ENCODE measurements at regions not wholly inside any gene's neighbourhood (a gene's known extent, or its start where the extent isn't known, plus 50 kb on each side); places are given as distances from the start of the nearest gene placed in this dataset.

DNA sequence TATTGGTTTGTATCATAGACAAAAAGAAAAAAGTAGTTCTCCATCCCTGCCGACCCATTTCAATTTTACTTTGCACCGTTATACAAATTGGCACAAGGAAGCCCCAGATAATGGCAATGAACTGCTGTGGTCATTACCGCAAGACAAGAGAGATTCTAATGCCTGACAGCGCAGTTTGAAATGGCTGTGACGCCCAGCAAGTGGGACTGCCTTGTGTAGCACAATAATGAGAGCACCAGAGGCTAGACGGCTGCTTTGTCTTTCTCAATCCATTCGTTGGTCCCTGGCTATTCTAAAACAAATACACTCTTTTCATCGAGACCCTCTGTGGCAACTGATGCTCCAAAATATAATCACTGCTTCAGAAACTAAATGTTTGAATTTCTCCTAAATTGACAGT, 192.4 kb upstream of the NEIL3 start:
- DNase-seq = no peak

DNA sequence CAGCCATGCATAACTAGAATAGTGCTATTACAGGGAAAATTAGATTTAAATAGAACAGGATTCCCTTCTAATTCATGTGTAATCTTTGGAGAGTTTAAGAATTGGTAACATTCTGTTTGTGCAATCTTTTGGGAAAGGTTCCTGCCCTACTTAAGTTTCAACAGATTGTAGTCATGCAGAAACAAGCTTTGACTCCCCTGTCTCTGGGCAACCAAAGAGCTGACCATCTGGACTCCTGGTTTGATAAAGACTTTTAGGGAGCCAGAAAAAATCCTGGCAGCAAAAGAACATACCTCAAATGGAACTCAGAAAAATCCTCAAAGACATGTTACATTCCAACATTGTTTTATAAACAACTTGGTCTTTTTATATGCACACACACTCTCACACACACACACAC, 191.1 kb upstream of the NEIL3 start:
- no peak for DNase-seq

DNA sequence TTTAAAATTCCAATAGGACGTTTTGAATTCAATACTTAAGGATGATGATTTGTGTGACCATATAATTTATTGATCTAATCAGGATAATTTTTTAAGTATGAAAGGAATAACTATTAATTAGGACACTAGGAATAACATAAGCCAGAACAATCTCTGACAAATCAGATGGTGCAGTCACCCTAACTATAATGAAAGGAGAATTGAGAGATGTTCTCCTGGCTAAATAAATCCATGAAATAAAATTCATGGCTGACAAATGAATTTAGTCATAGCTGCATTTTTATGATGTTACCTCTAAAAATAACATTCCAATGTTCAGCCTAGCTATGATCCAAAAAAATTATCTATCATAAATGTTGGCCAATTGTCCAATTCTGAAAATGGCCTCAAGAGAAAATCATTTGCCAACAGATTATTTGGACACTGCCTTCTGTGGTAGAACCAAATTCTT, 190.6 kb upstream of the NEIL3 start:
- no peak for DNase-seq

- no peak for DNase-seq
Measured at GRCh38 chr4:177119691-177120090, 190.0 kb upstream of the NEIL3 start.

DNA sequence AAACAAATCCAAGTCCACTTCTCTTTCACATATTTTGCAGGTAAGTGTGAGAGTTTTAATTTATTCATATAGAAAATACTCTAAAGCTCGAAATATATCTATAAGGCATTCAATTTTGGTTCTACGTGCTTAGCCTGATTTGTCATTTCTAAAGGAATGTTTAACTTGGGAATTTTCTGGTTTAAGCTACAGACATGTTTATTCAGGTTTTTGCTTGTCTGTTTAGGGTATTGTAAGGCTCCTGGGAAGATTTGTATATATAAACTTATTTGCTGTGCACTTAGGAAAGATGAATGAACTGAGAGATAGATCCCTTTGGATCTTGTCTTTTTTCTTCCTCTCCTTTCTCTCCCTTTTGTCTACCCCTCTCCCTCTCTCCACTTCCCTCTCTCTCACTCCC, 185.9 kb upstream of the NEIL3 start:
- no peak for DNase-seq

DNA sequence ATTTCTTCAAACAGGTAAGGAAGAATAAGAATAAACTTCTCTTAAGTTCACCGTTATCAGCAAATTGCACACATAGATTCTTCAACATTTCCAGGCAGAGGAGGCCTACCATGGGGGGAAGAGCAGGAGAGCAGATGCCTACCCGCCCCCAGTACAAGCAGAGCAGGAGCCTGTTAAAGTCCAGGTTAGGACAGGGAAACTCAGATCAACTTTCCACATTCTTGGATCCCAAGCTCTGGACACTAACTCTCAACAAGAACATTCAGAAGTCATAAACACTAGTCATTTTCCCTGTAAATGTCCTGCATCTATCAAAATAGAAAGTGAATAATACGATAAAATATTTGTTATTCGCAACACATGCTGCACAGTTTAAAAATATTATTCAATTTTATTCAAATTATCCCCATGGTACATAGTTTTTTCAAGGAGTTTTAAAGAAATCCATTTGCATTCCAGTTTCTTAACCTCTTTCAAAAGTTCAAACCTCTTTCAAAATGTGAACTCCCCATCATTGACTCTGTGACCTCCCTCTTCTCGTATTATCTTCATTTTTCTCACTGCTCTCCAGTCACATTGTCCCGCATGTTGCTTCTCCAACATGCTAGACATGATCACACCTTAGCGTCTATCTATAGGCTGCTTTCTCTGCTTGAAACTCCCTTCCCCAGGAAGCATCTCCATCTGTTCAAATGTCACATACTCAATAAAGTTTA, 185.2 kb upstream of the NEIL3 start:
- no peak for DNase-seq

GRCh38 chr4:177125656-177126055, 184.0 kb upstream of the NEIL3 start:
- DNase-seq = no peak

- no peak for DNase-seq
Measured at GRCh38 chr4:177127658-177128057, 182.0 kb upstream of the NEIL3 start.

DNA sequence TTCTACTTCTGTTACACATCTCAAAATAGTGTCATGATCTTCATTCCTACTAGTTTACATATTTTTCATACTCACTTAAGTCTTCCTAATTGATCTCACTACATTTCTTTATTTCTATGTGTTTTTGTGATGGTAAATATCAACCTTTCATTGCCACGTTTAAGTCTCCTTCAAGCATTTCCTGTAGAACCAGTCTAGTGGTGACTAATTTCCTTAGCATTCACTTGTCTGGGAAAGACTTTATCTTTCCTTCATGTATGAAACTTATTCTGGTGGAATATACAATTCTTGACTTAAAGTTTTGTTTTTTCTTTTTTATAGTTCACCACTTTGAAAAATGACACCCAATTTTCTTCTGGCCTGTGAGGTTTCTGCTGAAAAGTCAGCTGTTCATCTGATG, 181.4 kb upstream of the NEIL3 start:
- DNase-seq = no peak

DNA sequence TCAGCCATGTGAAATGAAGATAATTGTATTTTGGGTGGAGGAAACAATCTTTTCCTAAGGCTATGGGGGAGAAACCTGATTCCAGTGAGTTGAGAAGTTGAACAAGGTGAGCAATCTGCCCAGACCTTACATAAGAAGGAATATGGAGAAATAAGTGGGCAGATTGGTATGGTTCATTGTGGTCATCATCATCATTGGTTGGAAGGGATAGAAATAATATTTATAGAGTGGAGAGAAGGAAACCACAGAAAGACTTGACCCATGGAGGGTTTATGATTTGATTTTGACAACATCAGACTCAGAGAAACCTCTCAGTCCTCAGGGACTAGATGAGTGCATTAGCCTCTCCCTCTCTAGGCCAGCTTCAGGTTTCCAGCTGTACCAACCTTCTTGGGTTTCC, 177.9 kb upstream of the NEIL3 start:
- DNase-seq = no peak

- DNase-seq = no peak
Measured at GRCh38 chr4:177147668-177148067, 162.0 kb upstream of the NEIL3 start.

DNA sequence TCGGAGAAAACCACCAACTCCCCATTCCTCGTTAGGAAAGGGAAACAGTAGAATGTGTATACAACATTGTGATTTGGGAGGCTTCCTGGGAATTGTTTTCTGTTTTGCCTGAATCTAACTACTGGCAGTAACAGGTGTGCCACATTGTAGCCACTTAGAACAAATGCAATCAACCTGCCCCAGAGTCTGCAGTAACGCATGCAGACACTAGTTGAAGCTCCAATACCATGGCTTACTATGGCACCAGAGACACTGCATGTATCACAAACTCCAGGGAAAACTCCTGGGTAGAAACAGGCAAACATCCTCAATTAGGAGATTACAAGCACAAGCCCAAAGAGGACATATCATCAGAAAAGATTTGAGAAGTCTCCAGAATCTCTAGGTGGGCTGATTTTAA, 154.2 kb upstream of the NEIL3 start:
- no peak for DNase-seq

- no peak for DNase-seq
Measured at GRCh38 chr4:177159600-177159999, 150.1 kb upstream of the NEIL3 start.

GRCh38 chr4:177161781-177162180, 147.9 kb upstream of the NEIL3 start:
- DNase-seq = no peak

DNA sequence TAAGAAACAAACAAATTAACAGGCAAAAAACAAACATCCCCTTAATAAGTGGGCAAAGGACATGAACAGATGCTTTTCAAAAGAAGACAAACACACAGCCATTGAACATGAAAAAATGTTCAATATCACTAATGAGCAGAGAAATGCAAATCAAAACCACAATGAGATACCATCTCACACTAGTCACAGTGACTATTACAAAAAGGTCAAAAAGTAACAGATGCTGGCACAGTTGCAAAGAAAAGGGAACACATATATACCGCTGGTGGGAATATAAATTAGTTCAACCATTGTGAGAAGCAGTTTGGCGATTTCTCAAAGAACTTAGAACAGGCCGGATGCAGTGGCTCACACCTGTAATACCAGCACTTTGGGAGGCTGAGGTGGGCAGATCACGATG, 146.1 kb upstream of the NEIL3 start:
- no peak for DNase-seq

DNA sequence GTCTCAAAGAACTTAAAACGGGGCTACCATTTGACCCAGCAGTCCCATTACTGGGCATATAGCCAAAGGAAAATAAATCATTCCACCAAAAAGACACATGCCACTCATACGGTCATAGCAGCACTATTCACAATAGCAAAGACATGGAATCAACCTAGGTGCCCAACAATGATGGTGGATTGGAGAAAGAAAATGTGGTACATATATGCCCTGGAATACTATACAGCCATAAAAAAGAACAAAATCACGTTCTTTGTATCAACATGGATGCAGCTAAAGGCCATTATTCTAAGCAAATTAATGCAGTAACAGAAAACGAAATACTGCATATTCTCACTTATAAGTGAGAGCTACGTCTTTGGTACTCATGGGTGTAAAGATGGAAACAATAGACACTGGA, 138.1 kb upstream of the NEIL3 start:
- no peak for DNase-seq

DNA sequence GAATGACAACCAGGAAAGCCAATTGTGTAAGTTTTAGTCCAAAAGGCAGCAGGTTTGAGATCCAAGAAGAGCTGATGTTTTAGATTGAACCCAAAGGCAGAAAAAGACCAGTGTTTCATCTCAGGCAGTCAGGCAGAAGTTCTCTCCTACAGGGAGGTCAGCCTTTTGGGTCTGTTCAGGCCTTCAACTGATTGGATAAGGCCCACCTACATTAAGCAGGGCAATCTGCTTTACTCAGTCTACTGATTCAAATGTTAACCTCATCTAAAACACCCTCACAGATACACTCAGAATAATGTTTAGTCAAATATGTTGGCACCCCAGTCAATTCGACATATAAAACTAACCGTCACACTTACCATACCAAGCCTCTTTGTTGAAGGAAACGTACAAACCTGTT, 134.2 kb upstream of the NEIL3 start:
- DNase-seq = no peak

- no peak for DNase-seq
Measured at GRCh38 chr4:177177541-177178081, 132.1 kb upstream of the NEIL3 start.

DNA sequence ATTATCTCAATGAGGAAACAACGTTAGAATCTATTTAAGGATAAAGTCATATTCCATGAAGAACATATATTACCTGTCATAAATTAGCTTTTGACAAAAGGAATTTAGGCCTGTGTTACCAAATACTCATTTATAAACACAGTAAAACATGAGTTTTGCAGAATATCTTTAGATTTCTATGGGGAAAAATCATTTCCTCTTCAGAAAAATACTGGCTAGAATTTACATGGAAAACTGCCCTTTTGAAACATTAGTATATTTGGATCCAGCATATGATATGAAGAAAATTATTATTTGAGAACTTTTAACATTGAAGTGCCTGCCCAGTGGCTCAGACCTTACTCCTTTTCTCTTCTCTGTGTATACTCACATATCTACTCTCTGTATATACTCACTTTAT, 131.4 kb upstream of the NEIL3 start:
- DNase-seq = no peak

DNA sequence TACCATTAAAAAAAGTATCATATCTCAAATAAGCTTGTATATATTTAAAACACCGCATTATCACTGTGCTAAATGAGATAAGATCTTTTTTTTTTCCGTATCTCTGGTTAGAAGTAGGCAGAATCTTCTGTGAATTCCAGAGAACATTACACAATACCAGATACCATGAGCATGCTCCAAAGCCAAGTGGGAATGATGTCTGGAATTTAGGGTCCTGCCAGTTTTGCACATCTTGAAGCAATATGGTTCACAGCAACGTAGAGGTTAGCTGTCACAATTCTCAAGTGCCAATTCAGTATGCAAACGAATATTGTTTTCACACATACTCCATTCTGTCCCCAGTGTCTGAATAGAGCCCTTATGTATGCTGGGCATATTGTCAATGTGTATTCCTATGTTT, 127.5 kb upstream of the NEIL3 start:
- DNase-seq = no peak

DNA sequence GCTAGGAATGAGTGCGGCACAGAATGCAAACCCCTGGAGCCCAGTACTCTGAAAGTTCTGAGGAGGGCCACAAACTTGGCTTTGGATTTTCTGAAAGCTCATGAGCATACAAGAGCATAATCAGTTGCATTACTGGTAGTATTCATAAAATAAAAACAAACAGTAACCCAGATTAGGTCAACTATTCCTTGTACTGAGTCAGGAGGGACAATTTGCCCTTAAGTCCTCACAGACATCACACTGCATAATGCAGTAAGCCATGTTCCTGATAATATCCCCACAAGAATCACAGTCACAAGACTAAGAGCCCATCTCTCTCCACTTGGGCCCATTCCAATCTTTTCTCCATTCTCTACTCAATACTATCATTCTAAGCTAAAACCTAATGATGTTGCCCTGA, 126.9 kb upstream of the NEIL3 start:
- DNase-seq = no peak

DNA sequence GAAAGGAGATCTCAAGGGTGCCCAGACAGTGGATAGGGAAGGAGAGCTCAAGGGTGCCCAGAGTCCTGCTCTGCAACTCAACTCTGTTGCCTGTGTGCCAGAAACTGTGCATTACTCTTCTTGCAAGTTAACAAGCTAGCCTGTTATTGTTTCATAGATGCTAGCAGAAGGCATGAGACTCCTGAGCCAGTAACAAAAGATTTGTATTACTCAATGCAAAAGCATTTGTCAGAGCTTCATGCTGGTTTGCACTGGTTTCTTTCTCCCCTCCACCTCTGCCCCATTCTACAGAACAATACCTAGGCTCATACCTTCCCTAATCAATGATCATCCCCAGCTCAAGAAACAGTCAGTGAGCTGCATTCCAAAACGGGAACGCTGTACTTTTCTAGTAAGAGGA, 124.5 kb upstream of the NEIL3 start:
- DNase-seq = no peak

GRCh38 chr4:177185579-177185978, 124.1 kb upstream of the NEIL3 start:
- no peak for DNase-seq

DNA sequence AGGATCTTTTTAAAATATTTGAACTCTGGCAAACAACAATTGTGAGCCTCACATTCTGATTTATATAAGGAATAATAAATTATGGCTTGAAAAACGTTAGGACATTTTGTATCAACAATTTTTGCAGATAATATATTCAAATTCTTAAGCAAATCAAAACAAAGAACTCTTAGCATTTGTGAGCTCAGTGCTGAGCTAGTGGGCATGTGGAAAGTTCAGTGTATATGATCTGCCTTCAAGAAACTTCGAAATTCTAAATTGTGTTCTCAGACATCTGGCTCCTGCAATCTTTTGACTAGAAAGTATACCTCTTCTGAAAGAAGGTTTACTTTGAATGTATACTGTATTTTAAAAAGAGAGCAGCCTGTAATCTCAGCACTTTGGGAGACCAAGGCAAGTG, 122.3 kb upstream of the NEIL3 start:
- DNase-seq = no peak

GRCh38 chr4:177190995-177191580, 118.6 kb upstream of the NEIL3 start:
- no peak for DNase-seq
